ENCODE measurements at regions not wholly inside any gene's neighbourhood (a gene's known extent, or its start where the extent isn't known, plus 50 kb on each side); places are given as distances from the start of the nearest gene placed in this dataset.

- Histone ChIP-seq H3K27me3 (ENCODE audit: control insufficient read depth, insufficient read depth, low read length, poor library complexity, severe bottlenecking) (no peaks in the 10 kb centered on the region), H3K27ac (ENCODE audit: insufficient read depth, low read depth, low read length, poor library complexity, severe bottlenecking) (no peak overlapping the region), H3K4me3 (ENCODE audit: insufficient read depth, low read depth, low read length) (no peak overlapping the region), H3K4me1 (ENCODE audit: control insufficient read depth, insufficient read depth, low read length) (no peaks in the 10 kb centered on the region), H3K9me3 (ENCODE audit: control insufficient read depth, low read length) (no peaks in the 10 kb centered on the region), H3K36me3 (ENCODE audit: control insufficient read depth, insufficient read depth, low read length) (no peaks in the 10 kb centered on the region)
- WGBS, 2 experiments: 95 to 97% methylated on average over 6 of the region's 6 CpGs
These were observed 166.9 kb downstream of the SNX10 start for GRCh38 chr7:26458466-26459145.

- H3K4me3 ChIP-seq (ENCODE audit: insufficient read depth, low read depth, low read length): no peak overlapping the region
- WGBS, 2 experiments: 92 to 97% methylated on average over 3 to 5 of the region's 5 CpGs
- H3K36me3 ChIP-seq (ENCODE audit: control insufficient read depth, insufficient read depth, low read length): no peaks in the 10 kb centered on the region
- H3K4me1 ChIP-seq (ENCODE audit: control insufficient read depth, insufficient read depth, low read length): no peaks in the 10 kb centered on the region
- no peaks in the 10 kb centered on the region for H3K27me3 ChIP-seq (ENCODE audit: control insufficient read depth, insufficient read depth, low read length, poor library complexity, severe bottlenecking)
- no peak overlapping the region for H3K27ac ChIP-seq (ENCODE audit: insufficient read depth, low read depth, low read length, poor library complexity, severe bottlenecking)
- H3K9me3 ChIP-seq (ENCODE audit: control insufficient read depth, low read length): no peaks in the 10 kb centered on the region
These were observed 168.0 kb downstream of the SNX10 start for GRCh38 chr7:26459540-26460193.

- H3K9me3 ChIP-seq (ENCODE audit: control insufficient read depth, low read length): no peaks in the 10 kb centered on the region
- no peaks in the 10 kb centered on the region for H3K27me3 ChIP-seq (ENCODE audit: control insufficient read depth, insufficient read depth, low read length, poor library complexity, severe bottlenecking)
- WGBS, 2 experiments: 92 to 95% methylated on average over 4 of the region's 4 CpGs
- no peak overlapping the region for H3K27ac ChIP-seq (ENCODE audit: insufficient read depth, low read depth, low read length, poor library complexity, severe bottlenecking)
- no peaks in the 10 kb centered on the region for H3K36me3 ChIP-seq (ENCODE audit: control insufficient read depth, insufficient read depth, low read length)
- H3K4me3 ChIP-seq (ENCODE audit: insufficient read depth, low read depth, low read length): no peak overlapping the region
- no peaks in the 10 kb centered on the region for H3K4me1 ChIP-seq (ENCODE audit: control insufficient read depth, insufficient read depth, low read length)
These were observed 168.9 kb downstream of the SNX10 start for GRCh38 chr7:26460351-26461085.

GRCh38 chr7:26461518-26461917 lies 169.9 kb downstream of the SNX10 start:
- no peak overlapping the region for H3K27ac ChIP-seq (ENCODE audit: insufficient read depth, low read depth, low read length, poor library complexity, severe bottlenecking)
- no peaks in the 10 kb centered on the region for H3K27me3 ChIP-seq (ENCODE audit: control insufficient read depth, insufficient read depth, low read length, poor library complexity, severe bottlenecking)
- no peaks in the 10 kb centered on the region for H3K9me3 ChIP-seq (ENCODE audit: control insufficient read depth, low read length)
- WGBS, 2 experiments: 94 to 96% methylated on average over 7 of the region's 7 CpGs
- H3K4me3 ChIP-seq (ENCODE audit: insufficient read depth, low read depth, low read length): no peak overlapping the region
- H3K36me3 ChIP-seq (ENCODE audit: control insufficient read depth, insufficient read depth, low read length): no peaks in the 10 kb centered on the region
- H3K4me1 ChIP-seq (ENCODE audit: control insufficient read depth, insufficient read depth, low read length): no peaks in the 10 kb centered on the region

GRCh38 chr7:26466007-26466406 lies 174.3 kb downstream of the SNX10 start:
- WGBS, 2 experiments: 92% methylated on average over 6 of the region's 6 CpGs
- H3K9me3 ChIP-seq (ENCODE audit: control insufficient read depth, low read length): no peaks in the 10 kb centered on the region
- H3K27me3 ChIP-seq (ENCODE audit: control insufficient read depth, insufficient read depth, low read length, poor library complexity, severe bottlenecking): no peaks in the 10 kb centered on the region
- no peaks in the 10 kb centered on the region for H3K36me3 ChIP-seq (ENCODE audit: control insufficient read depth, insufficient read depth, low read length)
- no peaks in the 10 kb centered on the region for H3K4me1 ChIP-seq (ENCODE audit: control insufficient read depth, insufficient read depth, low read length)
- no peak overlapping the region for H3K4me3 ChIP-seq (ENCODE audit: insufficient read depth, low read depth, low read length)
- no peak overlapping the region for H3K27ac ChIP-seq (ENCODE audit: insufficient read depth, low read depth, low read length, poor library complexity, severe bottlenecking)

- Histone ChIP-seq H3K27ac (ENCODE audit: insufficient read depth, low read depth, low read length, poor library complexity, severe bottlenecking) (no peak overlapping the region), H3K4me1 (ENCODE audit: control insufficient read depth, insufficient read depth, low read length) (no peaks in the 10 kb centered on the region), H3K4me3 (ENCODE audit: insufficient read depth, low read depth, low read length) (no peak overlapping the region), H3K9me3 (ENCODE audit: control insufficient read depth, low read length) (no peaks in the 10 kb centered on the region), H3K27me3 (ENCODE audit: control insufficient read depth, insufficient read depth, low read length, poor library complexity, severe bottlenecking) (no peaks in the 10 kb centered on the region), H3K36me3 (ENCODE audit: control insufficient read depth, insufficient read depth, low read length) (no peaks in the 10 kb centered on the region)
- 92 to 94% methylated on average over 8 of the region's 8 CpGs for WGBS, 2 experiments
These were observed 175.4 kb downstream of the SNX10 start for GRCh38 chr7:26467104-26467503.

GRCh38 chr7:26467541-26467940 lies 175.9 kb downstream of the SNX10 start:
- no peaks in the 10 kb centered on the region for H3K27me3 ChIP-seq (ENCODE audit: control insufficient read depth, insufficient read depth, low read length, poor library complexity, severe bottlenecking)
- H3K4me1 ChIP-seq (ENCODE audit: control insufficient read depth, insufficient read depth, low read length): no peaks in the 10 kb centered on the region
- WGBS, 2 experiments: 90 to 91% methylated on average over 3 of the region's 3 CpGs
- H3K36me3 ChIP-seq (ENCODE audit: control insufficient read depth, insufficient read depth, low read length): no peaks in the 10 kb centered on the region
- no peak overlapping the region for H3K27ac ChIP-seq (ENCODE audit: insufficient read depth, low read depth, low read length, poor library complexity, severe bottlenecking)
- H3K4me3 ChIP-seq (ENCODE audit: insufficient read depth, low read depth, low read length): no peak overlapping the region
- no peaks in the 10 kb centered on the region for H3K9me3 ChIP-seq (ENCODE audit: control insufficient read depth, low read length)

- WGBS, 2 experiments: 94 to 96% methylated on average over 7 of the region's 7 CpGs
- Histone ChIP-seq H3K27me3 (ENCODE audit: control insufficient read depth, insufficient read depth, low read length, poor library complexity, severe bottlenecking) (no peaks in the 10 kb centered on the region), H3K4me1 (ENCODE audit: control insufficient read depth, insufficient read depth, low read length) (no peaks in the 10 kb centered on the region), H3K27ac (ENCODE audit: insufficient read depth, low read depth, low read length, poor library complexity, severe bottlenecking) (no peak overlapping the region), H3K9me3 (ENCODE audit: control insufficient read depth, low read length) (no peaks in the 10 kb centered on the region), H3K36me3 (ENCODE audit: control insufficient read depth, insufficient read depth, low read length) (no peaks in the 10 kb centered on the region), H3K4me3 (ENCODE audit: insufficient read depth, low read depth, low read length) (no peak overlapping the region)
These were observed 177.0 kb downstream of the SNX10 start for GRCh38 chr7:26468625-26469024.

GRCh38 chr7:26469188-26469587 lies 177.5 kb downstream of the SNX10 start:
- no peaks in the 10 kb centered on the region for H3K36me3 ChIP-seq (ENCODE audit: control insufficient read depth, insufficient read depth, low read length)
- no peaks in the 10 kb centered on the region for H3K9me3 ChIP-seq (ENCODE audit: control insufficient read depth, low read length)
- 87 to 92% methylated on average over 1 of the region's 1 CpG for WGBS, 2 experiments
- no peaks in the 10 kb centered on the region for H3K4me1 ChIP-seq (ENCODE audit: control insufficient read depth, insufficient read depth, low read length)
- no peak overlapping the region for H3K27ac ChIP-seq (ENCODE audit: insufficient read depth, low read depth, low read length, poor library complexity, severe bottlenecking)
- no peaks in the 10 kb centered on the region for H3K27me3 ChIP-seq (ENCODE audit: control insufficient read depth, insufficient read depth, low read length, poor library complexity, severe bottlenecking)
- no peak overlapping the region for H3K4me3 ChIP-seq (ENCODE audit: insufficient read depth, low read depth, low read length)

- 91 to 92% methylated on average over 7 of the region's 7 CpGs for WGBS, 2 experiments
- H3K36me3 ChIP-seq (ENCODE audit: control insufficient read depth, insufficient read depth, low read length): no peaks in the 10 kb centered on the region
- H3K27me3 ChIP-seq (ENCODE audit: control insufficient read depth, insufficient read depth, low read length, poor library complexity, severe bottlenecking): no peaks in the 10 kb centered on the region
- H3K27ac ChIP-seq (ENCODE audit: insufficient read depth, low read depth, low read length, poor library complexity, severe bottlenecking): no peak overlapping the region
- H3K9me3 ChIP-seq (ENCODE audit: control insufficient read depth, low read length): no peaks in the 10 kb centered on the region
- H3K4me1 ChIP-seq (ENCODE audit: control insufficient read depth, insufficient read depth, low read length): no peaks in the 10 kb centered on the region
- no peak overlapping the region for H3K4me3 ChIP-seq (ENCODE audit: insufficient read depth, low read depth, low read length)
These were observed 179.0 kb downstream of the SNX10 start for GRCh38 chr7:26470691-26471090.

Measured in ectodermal cell (in vitro differentiated cells).